ENCODE measurements at regions not wholly inside any gene's neighbourhood (a gene's known extent, or its start where the extent isn't known, plus 50 kb on each side); places are given as distances from the start of the nearest gene placed in this dataset.

- DNase-seq (ENCODE audit: low read depth in 2 of 2) = no peak
Observed at GRCh38 chr7:22624781-22625180, 102.2 kb upstream of the IL6 start.

GRCh38 chr7:22622116-22622785 is 104.7 kb upstream of the IL6 start:
- no peak for DNase-seq (ENCODE audit: low read depth in 2 of 2)

GRCh38 chr7:22618528-22618927 is 108.5 kb upstream of the IL6 start:
- no peak for DNase-seq (ENCODE audit: low read depth in 2 of 2)

- DNase-seq (ENCODE audit: low read depth in 2 of 2) = no peak
Observed at GRCh38 chr7:22617166-22617565, 109.8 kb upstream of the IL6 start.

- no peak for DNase-seq (ENCODE audit: low read depth in 2 of 2)
Observed at GRCh38 chr7:22613496-22613895, 113.5 kb upstream of the IL6 start.

- no peak for DNase-seq (ENCODE audit: low read depth in 2 of 2)
Observed at GRCh38 chr7:22612776-22613175, 112.8 kb upstream of the STEAP1B start.

GRCh38 chr7:22611758-22612079 is 111.7 kb upstream of the STEAP1B start:
- no peak for DNase-seq (ENCODE audit: low read depth in 2 of 2)

GRCh38 chr7:22610951-22611757 is 111.2 kb upstream of the STEAP1B start:
- DNase-seq (ENCODE audit: low read depth in 2 of 2) = no peak

GRCh38 chr7:22610263-22610662 is 110.3 kb upstream of the STEAP1B start:
- DNase-seq (ENCODE audit: low read depth in 2 of 2) = no peak

- no peak for DNase-seq (ENCODE audit: low read depth in 2 of 2)
Observed at GRCh38 chr7:22607180-22607579, 107.2 kb upstream of the STEAP1B start.

GRCh38 chr7:22604246-22604645 is 104.3 kb upstream of the STEAP1B start:
- no peak for DNase-seq (ENCODE audit: low read depth in 2 of 2)

- DNase-seq (ENCODE audit: low read depth in 2 of 2) = no peak
Observed at GRCh38 chr7:22601812-22602565, 102.0 kb upstream of the STEAP1B start.

GRCh38 chr7:22601408-22601807 is 101.4 kb upstream of the STEAP1B start:
- no peak for DNase-seq (ENCODE audit: low read depth in 2 of 2)

GRCh38 chr7:22601003-22601402 is 101.0 kb upstream of the STEAP1B start:
- no peak for DNase-seq (ENCODE audit: low read depth in 2 of 2)

GRCh38 chr7:22598318-22598920 is 98.4 kb upstream of the STEAP1B start:
- DNase-seq (ENCODE audit: low read depth in 2 of 2) = no peak

GRCh38 chr7:22597844-22598243 is 97.9 kb upstream of the STEAP1B start:
- no peak for DNase-seq (ENCODE audit: low read depth in 2 of 2)

- DNase-seq (ENCODE audit: low read depth in 2 of 2) = no peak
Observed at GRCh38 chr7:22596763-22597400, 96.9 kb upstream of the STEAP1B start.

GRCh38 chr7:22594020-22594419 is 94.0 kb upstream of the STEAP1B start:
- DNase-seq (ENCODE audit: low read depth in 2 of 2) = no peak

GRCh38 chr7:22591271-22591670 is 91.3 kb upstream of the STEAP1B start:
- no peak for DNase-seq (ENCODE audit: low read depth in 2 of 2)

GRCh38 chr7:22589641-22590201 is 89.7 kb upstream of the STEAP1B start:
- no peak for DNase-seq (ENCODE audit: low read depth in 2 of 2)

GRCh38 chr7:22588351-22588750 is 88.4 kb upstream of the STEAP1B start:
- no peak for DNase-seq (ENCODE audit: low read depth in 2 of 2)

GRCh38 chr7:22587322-22587721 is 87.3 kb upstream of the STEAP1B start:
- DNase-seq (ENCODE audit: low read depth in 2 of 2) = no peak
